ENCODE measurements at regions not wholly inside any gene's neighbourhood (a gene's known extent, or its start where the extent isn't known, plus 50 kb on each side); places are given as distances from the start of the nearest gene placed in this dataset.

GRCh38 chr12:67855103-67855502 lies 134.1 kb upstream of the IFNG-AS1 start:
- DNase-seq (ENCODE audit: insufficient read length, low spot score): no peak
- FAIRE-seq: no peak
- TF ChIP-seq POLR2A (IDR thresholded peaks at IDR 0.05; ENCODE audit: low read depth, low read length): no peak

GRCh38 chr12:67871231-67871630 lies 118.0 kb upstream of the IFNG-AS1 start:
- TF ChIP-seq POLR2A (IDR thresholded peaks at IDR 0.05; ENCODE audit: low read depth, low read length): no peak
- no peak for FAIRE-seq

GRCh38 chr12:67873355-67873754 lies 115.9 kb upstream of the IFNG-AS1 start:
- TF ChIP-seq POLR2A (IDR thresholded peaks at IDR 0.05; ENCODE audit: low read depth, low read length): no peak
- no peak for DNase-seq (ENCODE audit: insufficient read length, low spot score)
- no peak for FAIRE-seq

More at GRCh38 chr12:67871231-67871630, 118.0 kb upstream of the IFNG-AS1 start:
- DNase-seq (ENCODE audit: insufficient read length, low spot score): no peak

GRCh38 chr12:67876305-67876915 lies 112.8 kb upstream of the IFNG-AS1 start:
- FAIRE-seq (no peak), DNase-seq (ENCODE audit: insufficient read length, low spot score) (no peak)
- no peak for TF ChIP-seq POLR2A (IDR thresholded peaks at IDR 0.05; ENCODE audit: low read depth, low read length)

- no peak for TF ChIP-seq POLR2A (IDR thresholded peaks at IDR 0.05; ENCODE audit: low read depth, low read length)
- DNase-seq (ENCODE audit: insufficient read length, low spot score): no peak
- no peak for FAIRE-seq
Measured at GRCh38 chr12:67877727-67878126, 111.5 kb upstream of the IFNG-AS1 start.

GRCh38 chr12:67879937-67880336 lies 109.3 kb upstream of the IFNG-AS1 start:
- FAIRE-seq: no peak
- no peak for TF ChIP-seq POLR2A (IDR thresholded peaks at IDR 0.05; ENCODE audit: low read depth, low read length)
- no peak for DNase-seq (ENCODE audit: insufficient read length, low spot score)

- DNase-seq (ENCODE audit: insufficient read length, low spot score) (no peak), FAIRE-seq (no peak)
- no peak for TF ChIP-seq POLR2A (IDR thresholded peaks at IDR 0.05; ENCODE audit: low read depth, low read length)
Measured at GRCh38 chr12:67881565-67881964, 107.7 kb upstream of the IFNG-AS1 start.

GRCh38 chr12:67884596-67884995 lies 104.7 kb upstream of the IFNG-AS1 start:
- no peak for TF ChIP-seq POLR2A (IDR thresholded peaks at IDR 0.05; ENCODE audit: low read depth, low read length)
- no peak for FAIRE-seq

GRCh38 chr12:67885375-67886169 lies 103.7 kb upstream of the IFNG-AS1 start:
- DNase-seq (ENCODE audit: insufficient read length, low spot score) (no peak), FAIRE-seq (peak; percentile 41)

More at GRCh38 chr12:67884596-67884995, 104.7 kb upstream of the IFNG-AS1 start:
- no peak for DNase-seq (ENCODE audit: insufficient read length, low spot score)

GRCh38 chr12:67887065-67887464 lies 102.2 kb upstream of the IFNG-AS1 start:
- no peak for FAIRE-seq
- TF ChIP-seq POLR2A (IDR thresholded peaks at IDR 0.05; ENCODE audit: low read depth, low read length): no peak

More at GRCh38 chr12:67885375-67886169, 103.7 kb upstream of the IFNG-AS1 start:
- no peak for TF ChIP-seq POLR2A (IDR thresholded peaks at IDR 0.05; ENCODE audit: low read depth, low read length)

GRCh38 chr12:67889931-67890330 lies 99.3 kb upstream of the IFNG-AS1 start:
- FAIRE-seq (no peak), DNase-seq (ENCODE audit: insufficient read length, low spot score) (no peak)
- TF ChIP-seq POLR2A (IDR thresholded peaks at IDR 0.05; ENCODE audit: low read depth, low read length): no peak

More at GRCh38 chr12:67887065-67887464, 102.2 kb upstream of the IFNG-AS1 start:
- DNase-seq (ENCODE audit: insufficient read length, low spot score): no peak

GRCh38 chr12:67890726-67891258 lies 98.5 kb upstream of the IFNG-AS1 start:
- TF ChIP-seq POLR2A (IDR thresholded peaks at IDR 0.05; ENCODE audit: low read depth, low read length): no peak
- DNase-seq (ENCODE audit: insufficient read length, low spot score) (no peak), FAIRE-seq (no peak)

GRCh38 chr12:67891596-67891995 lies 97.7 kb upstream of the IFNG-AS1 start:
- DNase-seq (ENCODE audit: insufficient read length, low spot score) (no peak), FAIRE-seq (no peak)
- no peak for TF ChIP-seq POLR2A (IDR thresholded peaks at IDR 0.05; ENCODE audit: low read depth, low read length)

GRCh38 chr12:67892259-67893021 lies 96.8 kb upstream of the IFNG-AS1 start:
- FAIRE-seq: no peak
- DNase-seq (ENCODE audit: insufficient read length, low spot score): no peak
- TF ChIP-seq POLR2A (IDR thresholded peaks at IDR 0.05; ENCODE audit: low read depth, low read length): no peak

Data from H54 (cell line).